Mesothelial cell of epicardium (in vitro differentiated cells): ENCODE measurements at regions not wholly inside any gene's neighbourhood (a gene's known extent, or its start where the extent isn't known, plus 50 kb on each side); places are given as distances from the start of the nearest gene placed in this dataset.

Source experiments
- DNase-seq, 2 experiments: peaks; one replicate each; pipeline ENCODE4 v3.0.0; 2021; ENCODE audit warnings: low spot score in 2 of 2; ENCODE audit not compliant: unreplicated experiment in 2 of 2
- H3K27ac Mint-ChIP-seq: 2 replicates; pipeline ENCODE4 v1.8.0; 2021; ENCODE audit warnings: mixed read lengths
- H3K27me3 Mint-ChIP-seq: 2 replicates; pipeline ENCODE4 v1.8.0; 2021; ENCODE audit warnings: low read depth, mixed read lengths
- H3K36me3 Mint-ChIP-seq: 2 replicates; pipeline ENCODE4 v1.8.0; 2021; ENCODE audit warnings: mixed read lengths
- H3K4me1 Mint-ChIP-seq: 2 replicates; pipeline ENCODE4 v1.8.0; 2021; ENCODE audit warnings: mixed read lengths
- H3K4me3 Mint-ChIP-seq: 2 replicates; pipeline ENCODE4 v1.8.0; 2021; ENCODE audit warnings: mild to moderate bottlenecking, moderate library complexity, mixed read lengths
- H3K9me3 Mint-ChIP-seq: 2 replicates; pipeline ENCODE4 v1.8.0; 2021; ENCODE audit warnings: mixed read lengths
- CTCF ChIP-seq: fragments of 200-600 bp; sonication (generic); IDR thresholded peaks from one replicate; pipeline ENCODE4 v1.5.0; 2021; ENCODE audit warnings: antibody characterized with exemption; ENCODE audit not compliant: unreplicated experiment

- Mint-ChIP-seq H3K4me3 (no peak overlapping the region), H3K27me3 (no peaks in the 10 kb centered on the region), H3K36me3 (no peaks in the 10 kb centered on the region), H3K9me3 (no peaks in the 10 kb centered on the region), H3K4me1 (no peaks in the 10 kb centered on the region), H3K27ac (no peak overlapping the region)
- TF ChIP-seq CTCF = no peak
- DNase-seq = no peak
Observed at GRCh38 chr13:56893843-56894242, 246.9 kb upstream of the PRR20A start.

GRCh38 chr13:56900549-56901279, 240.0 kb upstream of the PRR20A start:
- no peak for DNase-seq
- no peaks in the 10 kb centered on the region for H3K4me1 Mint-ChIP-seq
- H3K27me3 Mint-ChIP-seq = no peaks in the 10 kb centered on the region
- TF ChIP-seq CTCF = no peak
- H3K4me3 Mint-ChIP-seq = no peak overlapping the region
- H3K36me3 Mint-ChIP-seq = no peaks in the 10 kb centered on the region
- H3K27ac Mint-ChIP-seq = no peak overlapping the region
- H3K9me3 Mint-ChIP-seq = peaks cover 4% of the 10 kb centered on the region

GRCh38 chr13:56902276-56902675, 238.4 kb upstream of the PRR20A start:
- H3K9me3 Mint-ChIP-seq = peaks cover 4% of the 10 kb centered on the region
- DNase-seq = no peak
- H3K4me3 Mint-ChIP-seq = no peak overlapping the region
- no peak overlapping the region for H3K27ac Mint-ChIP-seq
- TF ChIP-seq CTCF = no peak
- H3K4me1 Mint-ChIP-seq = peaks cover 3% of the 10 kb centered on the region
- no peaks in the 10 kb centered on the region for H3K36me3 Mint-ChIP-seq
- no peaks in the 10 kb centered on the region for H3K27me3 Mint-ChIP-seq

GRCh38 chr13:56903710-56904282, 236.9 kb upstream of the PRR20A start:
- Mint-ChIP-seq H3K4me3 (no peak overlapping the region), H3K9me3 (peaks cover 4% of the 10 kb centered on the region), H3K36me3 (no peaks in the 10 kb centered on the region), H3K27ac (no peak overlapping the region), H3K27me3 (no peaks in the 10 kb centered on the region), H3K4me1 (peaks cover 14% of the 10 kb centered on the region)
- no peak for DNase-seq
- no peak for TF ChIP-seq CTCF

GRCh38 chr13:56906909-56907308, 233.8 kb upstream of the PRR20A start:
- no peak for DNase-seq
- H3K27me3 Mint-ChIP-seq = no peaks in the 10 kb centered on the region
- H3K4me3 Mint-ChIP-seq = no peak overlapping the region
- H3K9me3 Mint-ChIP-seq = no peaks in the 10 kb centered on the region
- H3K27ac Mint-ChIP-seq = peak overlapping the region; percentile 43
- H3K36me3 Mint-ChIP-seq = no peaks in the 10 kb centered on the region
- no peak for TF ChIP-seq CTCF
- peaks cover 14% of the 10 kb centered on the region for H3K4me1 Mint-ChIP-seq
